ENCODE measurements at regions not wholly inside any gene's neighbourhood (a gene's known extent, or its start where the extent isn't known, plus 50 kb on each side); places are given as distances from the start of the nearest gene placed in this dataset.

- H3K4me2 ChIP-seq: no peak overlapping the region
- no peaks in the 10 kb centered on the region for H3K9me3 ChIP-seq (ENCODE audit: low read depth)
- H4K20me1 ChIP-seq (ENCODE audit: low read depth): no peaks in the 10 kb centered on the region
- no peak overlapping the region for H2AFZ ChIP-seq (replicated peaks)
- H3K79me2 ChIP-seq (ENCODE audit: low read depth): no peaks in the 10 kb centered on the region
- H3K4me3 ChIP-seq: no peak overlapping the region
- DNase-seq (ENCODE audit: low spot score): no peak
- Mint-ChIP-seq H3K4me3 (no peak overlapping the region), H3K9me3 (peaks cover 12% of the 10 kb centered on the region), H3K27ac (no peak overlapping the region), H3K36me3 (peaks cover 2% of the 10 kb centered on the region), H3K27me3 (ENCODE audit: insufficient read depth, low read depth) (peaks cover 20% of the 10 kb centered on the region), H3K4me1 (no peaks in the 10 kb centered on the region)
- H3F3A ChIP-seq (ENCODE audit: low read depth): no peaks in the 10 kb centered on the region
- no peak overlapping the region for H3K9ac ChIP-seq
- no peaks in the 10 kb centered on the region for H3K36me3 ChIP-seq
- TF ChIP-seq CTCF (IDR thresholded peaks at IDR 0.05): no peak
- TF ChIP-seq EZH2 (IDR thresholded peaks at IDR 0.05): no peak
- no peak for TF ChIP-seq EZH2phosphoT487 (IDR thresholded peaks at IDR 0.05)
- no peak overlapping the region for H3K27ac ChIP-seq
- H3K4me1 ChIP-seq: no peaks in the 10 kb centered on the region
- no peaks in the 10 kb centered on the region for H3K27me3 ChIP-seq
Measured at GRCh38 chr4:1469043-1469442, 62.8 kb upstream of the NKX1-1 start.

- H3K27ac ChIP-seq: no peak overlapping the region
- H3K79me2 ChIP-seq (ENCODE audit: low read depth): no peaks in the 10 kb centered on the region
- H3K4me2 ChIP-seq: no peak overlapping the region
- Mint-ChIP-seq H3K4me1 (peaks cover 5% of the 10 kb centered on the region), H3K27ac (no peak overlapping the region), H3K4me3 (peak overlapping the region; percentile 21), H3K9me3 (peaks cover 12% of the 10 kb centered on the region), H3K36me3 (peaks cover 2% of the 10 kb centered on the region), H3K27me3 (ENCODE audit: insufficient read depth, low read depth) (peaks cover 20% of the 10 kb centered on the region)
- H3K9me3 ChIP-seq (ENCODE audit: low read depth): no peaks in the 10 kb centered on the region
- H3K27me3 ChIP-seq: no peaks in the 10 kb centered on the region
- TF ChIP-seq EZH2phosphoT487 (IDR thresholded peaks at IDR 0.05) (no peak), EZH2 (IDR thresholded peaks at IDR 0.05) (no peak), CTCF (IDR thresholded peaks at IDR 0.05) (no peak)
- DNase-seq (ENCODE audit: low spot score): no peak
- no peak overlapping the region for H2AFZ ChIP-seq (replicated peaks)
- H3F3A ChIP-seq (ENCODE audit: low read depth): no peaks in the 10 kb centered on the region
- no peaks in the 10 kb centered on the region for H3K36me3 ChIP-seq
- H3K9ac ChIP-seq: no peak overlapping the region
- H4K20me1 ChIP-seq (ENCODE audit: low read depth): no peaks in the 10 kb centered on the region
- no peak overlapping the region for H3K4me3 ChIP-seq
- no peaks in the 10 kb centered on the region for H3K4me1 ChIP-seq
Measured at GRCh38 chr4:1467581-1468458, 61.6 kb upstream of the NKX1-1 start.

GRCh38 chr4:1466863-1467165, 60.6 kb upstream of the NKX1-1 start:
- peaks cover 12% of the 10 kb centered on the region for H3K4me1 Mint-ChIP-seq

More at GRCh38 chr4:1466863-1467165, 60.6 kb upstream of the NKX1-1 start:
- Histone ChIP-seq H4K20me1 (ENCODE audit: low read depth) (no peaks in the 10 kb centered on the region), H3K4me1 (no peaks in the 10 kb centered on the region), H3K9ac (no peak overlapping the region), H3K36me3 (no peaks in the 10 kb centered on the region), H3K27ac (no peak overlapping the region), H3K27me3 (no peaks in the 10 kb centered on the region), H3K4me3 (no peak overlapping the region), H3K9me3 (ENCODE audit: low read depth) (no peaks in the 10 kb centered on the region), H2AFZ (replicated peaks) (no peak overlapping the region), H3K79me2 (ENCODE audit: low read depth) (no peaks in the 10 kb centered on the region), H3K4me2 (no peak overlapping the region), H3F3A (ENCODE audit: low read depth) (no peaks in the 10 kb centered on the region)
- no peak for DNase-seq (ENCODE audit: low spot score)
- Mint-ChIP-seq H3K27me3 (ENCODE audit: insufficient read depth, low read depth) (peaks cover 20% of the 10 kb centered on the region), H3K4me3 (no peak overlapping the region), H3K27ac (no peak overlapping the region), H3K36me3 (peaks cover 2% of the 10 kb centered on the region), H3K9me3 (peaks cover 12% of the 10 kb centered on the region)
- TF ChIP-seq EZH2 (IDR thresholded peaks at IDR 0.05) (no peak), CTCF (IDR thresholded peaks at IDR 0.05) (no peak), EZH2phosphoT487 (IDR thresholded peaks at IDR 0.05) (no peak)

Data from neural progenitor cell (in vitro differentiated cells).